ENCODE measurements at regions not wholly inside any gene's neighbourhood (a gene's known extent, or its start where the extent isn't known, plus 50 kb on each side); places are given as distances from the start of the nearest gene placed in this dataset.

DNA sequence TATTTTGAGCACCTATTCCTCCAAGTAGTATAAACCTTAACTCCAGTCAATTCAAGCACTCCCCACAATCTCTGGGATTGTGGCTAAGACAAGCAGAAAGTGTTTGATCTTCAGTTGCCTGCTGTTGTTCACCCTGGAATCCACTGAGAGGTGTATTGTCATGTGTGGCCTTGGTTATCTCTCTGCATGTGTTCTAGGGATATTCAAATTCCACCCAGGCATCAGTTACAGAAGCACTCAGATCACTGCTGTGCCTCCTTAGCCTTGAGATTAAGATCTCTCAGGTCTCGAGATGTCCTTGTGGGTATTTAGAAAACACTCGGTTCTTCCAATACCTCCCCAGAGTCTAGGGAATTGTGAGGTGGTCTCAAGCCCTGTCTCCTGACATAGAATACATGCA lies 213.3 kb downstream of the SMARCA1 start:
- TF ChIP-seq POLR2AphosphoS5 (IDR thresholded peaks at IDR 0.05), result no peak
- no peak for TF ChIP-seq EP300 (conservative IDR thresholded peaks at IDR 0.05; ENCODE audit: poor library complexity, severe bottlenecking)
- TF ChIP-seq, protein P1, sequence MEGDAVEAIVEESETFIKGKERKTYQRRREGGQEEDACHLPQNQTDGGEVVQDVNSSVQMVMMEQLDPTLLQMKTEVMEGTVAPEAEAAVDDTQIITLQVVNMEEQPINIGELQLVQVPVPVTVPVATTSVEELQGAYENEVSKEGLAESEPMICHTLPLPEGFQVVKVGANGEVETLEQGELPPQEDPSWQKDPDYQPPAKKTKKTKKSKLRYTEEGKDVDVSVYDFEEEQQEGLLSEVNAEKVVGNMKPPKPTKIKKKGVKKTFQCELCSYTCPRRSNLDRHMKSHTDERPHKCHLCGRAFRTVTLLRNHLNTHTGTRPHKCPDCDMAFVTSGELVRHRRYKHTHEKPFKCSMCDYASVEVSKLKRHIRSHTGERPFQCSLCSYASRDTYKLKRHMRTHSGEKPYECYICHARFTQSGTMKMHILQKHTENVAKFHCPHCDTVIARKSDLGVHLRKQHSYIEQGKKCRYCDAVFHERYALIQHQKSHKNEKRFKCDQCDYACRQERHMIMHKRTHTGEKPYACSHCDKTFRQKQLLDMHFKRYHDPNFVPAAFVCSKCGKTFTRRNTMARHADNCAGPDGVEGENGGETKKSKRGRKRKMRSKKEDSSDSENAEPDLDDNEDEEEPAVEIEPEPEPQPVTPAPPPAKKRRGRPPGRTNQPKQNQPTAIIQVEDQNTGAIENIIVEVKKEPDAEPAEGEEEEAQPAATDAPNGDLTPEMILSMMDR (IDR thresholded peaks at IDR 0.05; ENCODE audit: poor library complexity, severe bottlenecking), result no peak
- no peak for TF ChIP-seq TAF1 (IDR thresholded peaks at IDR 0.05; ENCODE audit: low read depth)
- no peak for TF ChIP-seq RAD21 (conservative IDR thresholded peaks at IDR 0.05)
- TF ChIP-seq, protein P2, sequence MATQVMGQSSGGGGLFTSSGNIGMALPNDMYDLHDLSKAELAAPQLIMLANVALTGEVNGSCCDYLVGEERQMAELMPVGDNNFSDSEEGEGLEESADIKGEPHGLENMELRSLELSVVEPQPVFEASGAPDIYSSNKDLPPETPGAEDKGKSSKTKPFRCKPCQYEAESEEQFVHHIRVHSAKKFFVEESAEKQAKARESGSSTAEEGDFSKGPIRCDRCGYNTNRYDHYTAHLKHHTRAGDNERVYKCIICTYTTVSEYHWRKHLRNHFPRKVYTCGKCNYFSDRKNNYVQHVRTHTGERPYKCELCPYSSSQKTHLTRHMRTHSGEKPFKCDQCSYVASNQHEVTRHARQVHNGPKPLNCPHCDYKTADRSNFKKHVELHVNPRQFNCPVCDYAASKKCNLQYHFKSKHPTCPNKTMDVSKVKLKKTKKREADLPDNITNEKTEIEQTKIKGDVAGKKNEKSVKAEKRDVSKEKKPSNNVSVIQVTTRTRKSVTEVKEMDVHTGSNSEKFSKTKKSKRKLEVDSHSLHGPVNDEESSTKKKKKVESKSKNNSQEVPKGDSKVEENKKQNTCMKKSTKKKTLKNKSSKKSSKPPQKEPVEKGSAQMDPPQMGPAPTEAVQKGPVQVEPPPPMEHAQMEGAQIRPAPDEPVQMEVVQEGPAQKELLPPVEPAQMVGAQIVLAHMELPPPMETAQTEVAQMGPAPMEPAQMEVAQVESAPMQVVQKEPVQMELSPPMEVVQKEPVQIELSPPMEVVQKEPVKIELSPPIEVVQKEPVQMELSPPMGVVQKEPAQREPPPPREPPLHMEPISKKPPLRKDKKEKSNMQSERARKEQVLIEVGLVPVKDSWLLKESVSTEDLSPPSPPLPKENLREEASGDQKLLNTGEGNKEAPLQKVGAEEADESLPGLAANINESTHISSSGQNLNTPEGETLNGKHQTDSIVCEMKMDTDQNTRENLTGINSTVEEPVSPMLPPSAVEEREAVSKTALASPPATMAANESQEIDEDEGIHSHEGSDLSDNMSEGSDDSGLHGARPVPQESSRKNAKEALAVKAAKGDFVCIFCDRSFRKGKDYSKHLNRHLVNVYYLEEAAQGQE (IDR thresholded peaks at IDR 0.05; ENCODE audit: borderline replicate concordance), result no peak
- TF ChIP-seq EZH2 (IDR thresholded peaks at IDR 0.05; ENCODE audit: borderline replicate concordance, insufficient read depth, low read length, poor library complexity, severe bottlenecking), result no peak
